Calu3 (cell line): ENCODE measurements at regions not wholly inside any gene's neighbourhood (a gene's known extent, or its start where the extent isn't known, plus 50 kb on each side); places are given as distances from the start of the nearest gene placed in this dataset.

Experiments
- BruUV-seq: library from RNA; stranded (reverse); fragments of 400-500 nt; replicated peaks from 2 replicates; lab custom pipeline; 2021; lab: Mats Ljungman, UMichigan
- CTCF ChIA-PET: fragments of 300-600 bp; sonication (Branson Sonifier 250); formaldehyde crosslinking; loops from one replicate; lab custom pipeline; 2022; ENCODE audit warnings: antibody characterized with exemption; lab: Charles Lee
- DNase-seq: peaks from one replicate; pipeline ENCODE4 v3.0.0; 2022
- H3K27ac Mint-ChIP-seq: one replicate; pipeline ENCODE4 v1.8.0; 2022; ENCODE audit warnings: mixed read lengths; ENCODE audit not compliant: unreplicated experiment
- H3K27me3 Mint-ChIP-seq: one replicate; pipeline ENCODE4 v1.8.0; 2022; ENCODE audit warnings: mixed read lengths; ENCODE audit not compliant: unreplicated experiment
- H3K36me3 Mint-ChIP-seq: one replicate; pipeline ENCODE4 v1.8.0; 2022; ENCODE audit warnings: mild to moderate bottlenecking, moderate library complexity, mixed read lengths; ENCODE audit not compliant: insufficient read depth, unreplicated experiment
- H3K4me1 Mint-ChIP-seq: one replicate; pipeline ENCODE4 v1.8.0; 2022; ENCODE audit warnings: mild to moderate bottlenecking, low read depth, mixed read lengths; ENCODE audit not compliant: unreplicated experiment
- H3K4me3 Mint-ChIP-seq: one replicate; pipeline ENCODE4 v1.8.0; 2022; ENCODE audit warnings: mild to moderate bottlenecking, low read depth, moderate library complexity, mixed read lengths; ENCODE audit not compliant: unreplicated experiment
- H3K9me3 Mint-ChIP-seq: one replicate; pipeline ENCODE4 v1.8.0; 2022; ENCODE audit warnings: low read depth, mixed read lengths; ENCODE audit not compliant: unreplicated experiment
- CTCF ChIP-seq: fragments of 200-600 bp; IDR thresholded peaks from one replicate; pipeline ENCODE4 v1.8.0; 2022; ENCODE audit warnings: antibody characterized with exemption; ENCODE audit not compliant: unreplicated experiment
- intact Hi-C: fragments of 100-400 bp; cut with micrococcal nuclease; formaldehyde crosslinking; loops from one replicate; pipeline ENCODE4 v1.10.0; 2022; ENCODE audit not compliant: unreplicated experiment

GRCh38 chr12:111067498-111067897 lies 147.1 kb upstream of the MYL2 start:
- no peak overlapping the region for H3K4me3 Mint-ChIP-seq
- intact Hi-C loops: no loop called here
- TF ChIP-seq CTCF: no peak
- no peak overlapping the region for H3K27ac Mint-ChIP-seq
- BruUV-seq: no TSS peak
- peaks cover 81% of the 10 kb centered on the region for H3K27me3 Mint-ChIP-seq
- no peak for DNase-seq
- CTCF ChIA-PET: no interaction called here
- no peaks in the 10 kb centered on the region for H3K9me3 Mint-ChIP-seq
- no peaks in the 10 kb centered on the region for H3K4me1 Mint-ChIP-seq
- H3K36me3 Mint-ChIP-seq: no peaks in the 10 kb centered on the region

DNA sequence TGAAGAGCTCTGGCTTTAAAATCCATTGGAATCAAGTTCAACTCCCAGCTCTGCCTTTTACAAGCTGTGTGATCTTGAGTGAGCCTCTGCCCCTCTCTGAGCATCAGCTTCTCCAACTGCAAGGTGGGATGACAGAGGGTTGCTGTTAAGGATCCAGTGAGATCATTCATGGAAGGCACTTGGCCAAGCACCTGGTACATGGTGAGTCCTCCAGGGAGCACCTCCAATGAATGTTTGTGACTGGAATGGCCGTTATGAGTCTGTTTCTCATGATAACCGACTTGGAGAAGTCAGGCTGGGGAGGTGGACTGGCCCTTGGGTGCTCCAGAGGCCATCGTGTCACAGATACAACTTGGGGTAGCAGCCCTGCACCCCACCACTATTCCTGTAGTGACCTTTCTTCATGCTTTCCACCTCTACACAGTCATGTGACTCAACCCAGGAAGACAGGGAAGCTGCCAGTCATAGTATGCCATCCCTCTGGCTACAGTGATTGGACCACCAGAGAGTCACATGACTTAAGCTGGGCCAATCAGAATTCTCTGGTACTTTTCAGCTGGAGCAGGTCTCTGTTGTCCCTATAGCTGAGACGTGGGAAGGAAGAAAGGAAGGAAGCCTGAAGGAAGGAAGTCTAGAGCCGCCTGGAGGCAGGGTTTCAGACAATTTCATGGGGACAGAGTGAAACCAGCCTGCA lies 146.5 kb upstream of the MYL2 start:
- Mint-ChIP-seq H3K4me1 (no peaks in the 10 kb centered on the region), H3K27ac (no peak overlapping the region), H3K36me3 (no peaks in the 10 kb centered on the region), H3K9me3 (no peaks in the 10 kb centered on the region), H3K4me3 (no peak overlapping the region), H3K27me3 (peaks cover 81% of the 10 kb centered on the region)
- TF ChIP-seq CTCF: no peak
- no peak for DNase-seq
- intact Hi-C loops: no loop called here
- BruUV-seq: no TSS peak
- CTCF ChIA-PET: no interaction called here

DNA sequence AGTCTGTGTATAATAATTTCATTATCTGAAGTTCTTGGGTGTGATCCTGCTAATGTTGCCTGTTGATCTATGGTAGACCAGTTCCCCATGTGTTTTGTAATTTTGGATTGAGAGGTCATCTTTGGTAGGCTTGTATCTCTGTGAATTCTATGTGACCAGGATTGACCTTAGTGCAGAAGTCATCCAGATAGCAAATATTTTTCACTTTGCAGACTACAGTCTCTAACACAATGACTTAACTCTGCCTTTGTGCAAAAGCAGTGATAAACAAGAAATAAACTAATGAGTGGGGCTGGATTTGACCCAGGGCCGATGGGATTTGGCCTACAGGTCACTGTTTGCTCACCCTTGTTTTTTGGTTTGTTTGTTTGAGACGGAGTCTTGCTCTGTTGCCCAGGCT lies 144.6 kb upstream of the MYL2 start:
- peaks cover 81% of the 10 kb centered on the region for H3K27me3 Mint-ChIP-seq
- no peaks in the 10 kb centered on the region for H3K9me3 Mint-ChIP-seq
- no peak overlapping the region for H3K27ac Mint-ChIP-seq
- BruUV-seq: no TSS peak
- H3K36me3 Mint-ChIP-seq: no peaks in the 10 kb centered on the region
- H3K4me3 Mint-ChIP-seq: no peak overlapping the region
- DNase-seq: no peak
- H3K4me1 Mint-ChIP-seq: no peaks in the 10 kb centered on the region
- intact Hi-C loops: no loop called here
- CTCF ChIA-PET: no interaction called here
- no peak for TF ChIP-seq CTCF

DNA sequence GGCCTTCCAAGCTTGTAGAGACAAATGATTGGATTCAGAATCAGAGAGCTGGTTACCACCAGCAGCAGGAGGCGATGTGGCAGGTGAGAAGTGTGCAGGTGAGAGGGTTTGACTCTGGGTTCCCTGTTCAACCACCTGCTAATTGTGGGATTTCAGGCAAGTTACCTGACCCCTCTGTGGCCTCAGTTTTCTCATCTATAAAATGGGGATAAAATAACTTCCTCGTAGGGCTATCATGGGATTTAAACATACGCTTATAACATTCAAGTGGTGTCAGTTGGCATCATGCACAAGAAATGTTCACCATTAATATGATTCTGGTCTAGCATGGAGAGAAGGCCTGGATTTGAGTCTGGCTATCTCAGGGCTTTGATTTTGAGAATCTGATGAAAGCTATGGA lies 143.8 kb upstream of the MYL2 start:
- BruUV-seq: no TSS peak
- no peaks in the 10 kb centered on the region for H3K4me1 Mint-ChIP-seq
- no peaks in the 10 kb centered on the region for H3K36me3 Mint-ChIP-seq
- no peak for TF ChIP-seq CTCF
- no peak overlapping the region for H3K4me3 Mint-ChIP-seq
- no peaks in the 10 kb centered on the region for H3K9me3 Mint-ChIP-seq
- H3K27me3 Mint-ChIP-seq: peaks cover 78% of the 10 kb centered on the region
- H3K27ac Mint-ChIP-seq: no peak overlapping the region
- CTCF ChIA-PET: no interaction called here
- intact Hi-C loops: no loop called here
- no peak for DNase-seq
